SK-N-SH (cell line): ENCODE measurements at regions not wholly inside any gene's neighbourhood (a gene's known extent, or its start where the extent isn't known, plus 50 kb on each side); places are given as distances from the start of the nearest gene placed in this dataset.

Source experiments
- CTCF ChIA-PET: fragments of 300-600, 350-600 bp; formaldehyde crosslinking; extraction: SDS; loops from one replicate; lab custom pipeline; 2021; lab: Yijun Ruan, JAX
- POLR2A ChIA-PET: fragments of 350-600 bp; sonication (Branson Sonifier 250); formaldehyde crosslinking; extraction: SDS; loops from one replicate; lab custom pipeline; 2020; ENCODE audit warnings: antibody characterized with exemption, inconsistent platforms; lab: Yijun Ruan, JAX
- DNase-seq: peaks from one replicate; pipeline ENCODE4 v3.0.0; 2012
- H2AFZ ChIP-seq: fragments of 200-600 bp; sonication (generic); 2 replicates; pipeline ENCODE4 v1.8.1; 2016; ENCODE audit warnings: antibody characterized with exemption, mild to moderate bottlenecking, low read depth
- H3F3A ChIP-seq: fragments of 200-600 bp; sonication (generic); replicated peaks from 2 replicates; pipeline ENCODE3; 2016; ENCODE audit warnings: antibody characterized with exemption, mild to moderate bottlenecking; ENCODE audit not compliant: insufficient read depth
- H3K27ac ChIP-seq, 2 experiments: fragments of 200-500 bp in 1 of 2; fragments of 200-600 bp in 1 of 2; sonication (Bioruptor generic) in 1 of 2; sonication (generic), shearing (Covaris generic) in 1 of 2; 2 replicates each; pipeline versions ENCODE4 v1.5.1 to v1.6.1; 2014 to 2016; ENCODE audit warnings: low read depth in 2 of 2, inconsistent platforms in 1 of 2, low read length in 1 of 2, mild to moderate bottlenecking in 1 of 2, mixed read lengths in 1 of 2
- H3K27me3 ChIP-seq: fragments of 200-600 bp; sonication (generic), shearing (Covaris generic); 2 replicates; pipeline ENCODE4 v1.6.1; 2016; ENCODE audit warnings: mixed run types; ENCODE audit not compliant: insufficient read depth
- H3K36me3 ChIP-seq, 2 experiments: fragments of 200-500 bp in 1 of 2; fragments of 200-600 bp in 1 of 2; sonication (Bioruptor generic) in 1 of 2; sonication (generic) in 1 of 2; replicated peaks in 1 of 2; 2 replicates each; pipeline versions ENCODE3 to v1.5.1; 2014 to 2016; ENCODE audit warnings: low read length in 1 of 2, mild to moderate bottlenecking in 1 of 2; ENCODE audit not compliant: insufficient read depth in 2 of 2, control insufficient read depth in 1 of 2
- H3K4me1 ChIP-seq, 2 experiments: fragments of 200-500 bp in 1 of 2; fragments of 200-600 bp in 1 of 2; sonication (Bioruptor generic) in 1 of 2; sonication (generic), shearing (Covaris generic) in 1 of 2; 2 replicates each; pipeline versions ENCODE4 v1.5.1 to v1.6.1; 2014 to 2016; ENCODE audit warnings: low read depth in 1 of 2, low read length in 1 of 2, mixed run types in 1 of 2; ENCODE audit not compliant: insufficient read depth in 2 of 2, control insufficient read depth in 1 of 2
- H3K4me2 ChIP-seq: fragments of 200-600 bp; sonication (generic), shearing (Covaris generic); 2 replicates; pipeline ENCODE4 v1.6.1; 2017; ENCODE audit warnings: mixed run types
- H3K4me3 ChIP-seq, 2 experiments: fragments of 200-500 bp in 1 of 2; fragments of 200-600 bp in 1 of 2; sonication (Bioruptor generic) in 1 of 2; sonication (generic), shearing (Covaris generic) in 1 of 2; 2 replicates each; pipeline versions ENCODE4 v1.5.1 to v1.8.1; 2014 to 2016; ENCODE audit warnings: low read depth in 2 of 2, inconsistent platforms in 1 of 2, low read length in 1 of 2, mild to moderate bottlenecking in 1 of 2, mixed read lengths in 1 of 2, moderate library complexity in 1 of 2
- H3K79me2 ChIP-seq: fragments of 200-600 bp; sonication (generic); 2 replicates; pipeline ENCODE4 v1.8.1; 2017; ENCODE audit warnings: mild to moderate bottlenecking; ENCODE audit not compliant: insufficient read depth
- H3K9ac ChIP-seq: fragments of 200-600 bp; sonication (generic); 2 replicates; pipeline ENCODE4 v1.6.1; 2017; ENCODE audit warnings: mixed run types
- H3K9me2 ChIP-seq: fragments of 200-600 bp; sonication (generic); 2 replicates; pipeline ENCODE4 v1.6.1; 2017; ENCODE audit warnings: mixed run types
- H3K9me3 ChIP-seq: fragments of 200-600 bp; sonication (generic); 2 replicates; pipeline ENCODE4 v1.6.1; 2017; ENCODE audit warnings: mixed run types, mild to moderate bottlenecking, moderate library complexity
- H4K20me1 ChIP-seq: fragments of 200-600 bp; sonication (generic); 2 replicates; pipeline ENCODE4 v1.6.1; 2017; ENCODE audit warnings: mild to moderate bottlenecking, mixed run types; ENCODE audit not compliant: insufficient read depth
- CTCF ChIP-seq: fragments of 200-600 bp; sonication (generic); IDR thresholded peaks from 2 replicates; pipeline ENCODE4 v1.6.1; 2017; ENCODE audit warnings: antibody characterized with exemption, mild to moderate bottlenecking, moderate library complexity
- ELF1 ChIP-seq: IDR thresholded peaks from 2 replicates; pipeline ENCODE4 v1.4.0; 2012
- EP300 ChIP-seq, 2 experiments: IDR thresholded peaks; 2 replicates each; pipeline versions ENCODE4 v1.4.0 to v1.6.1; 2012; ENCODE audit warnings: borderline replicate concordance in 1 of 2, low read depth in 1 of 2, low read length in 1 of 2
- FOSL2 ChIP-seq: IDR thresholded peaks from 2 replicates; pipeline ENCODE4 v1.4.0; 2012; ENCODE audit warnings: low read depth, mild to moderate bottlenecking, moderate library complexity, borderline replicate concordance
- FOXJ3 ChIP-seq: sonication (generic); formaldehyde crosslinking; IDR thresholded peaks from 2 replicates; pipeline ENCODE4 v1.5.1; 2020; ENCODE audit warnings: mild to moderate bottlenecking, missing genetic modification reagents
- GABPA ChIP-seq: IDR thresholded peaks from 2 replicates; pipeline ENCODE4 v1.4.0; 2012; ENCODE audit warnings: low read depth, mild to moderate bottlenecking
- GATA2 ChIP-seq: sonication (generic); formaldehyde crosslinking; IDR thresholded peaks from 2 replicates; pipeline ENCODE4 v1.5.0; 2020; ENCODE audit warnings: mild to moderate bottlenecking, missing genetic modification reagents
- JUND ChIP-seq: IDR thresholded peaks from 2 replicates; pipeline ENCODE4 v1.4.0; 2012
- MXI1 ChIP-seq: IDR thresholded peaks from 2 replicates; pipeline ENCODE4 v1.6.1; 2012; ENCODE audit warnings: mild to moderate bottlenecking, low read depth, low read length, improper control_type of control experiment
- PBX3 ChIP-seq: IDR thresholded peaks from 2 replicates; pipeline ENCODE4; 2012
- RAD21 ChIP-seq: IDR thresholded peaks from 2 replicates; pipeline ENCODE4 v1.6.1; 2012; ENCODE audit warnings: mild to moderate bottlenecking, low read length
- RCOR1 ChIP-seq: fragments of 150-350 bp; IDR thresholded peaks from 2 replicates; pipeline ENCODE4 v1.6.1; 2017; ENCODE audit warnings: antibody characterized with exemption, low read length
- RFX5 ChIP-seq: IDR thresholded peaks from 2 replicates; pipeline ENCODE4 v1.6.1; 2012; ENCODE audit warnings: mild to moderate bottlenecking, improper control_type of control experiment, low read length
- SIN3A ChIP-seq: IDR thresholded peaks from 2 replicates; pipeline ENCODE4 v1.6.1; 2012; ENCODE audit warnings: low read depth, mild to moderate bottlenecking, low read length, moderate library complexity, borderline replicate concordance
- SMC3 ChIP-seq: IDR thresholded peaks from 2 replicates; pipeline ENCODE4 v1.6.1; 2012; ENCODE audit warnings: low read depth, low read length, improper control_type of control experiment
- TAF1 ChIP-seq: IDR thresholded peaks from 2 replicates; pipeline ENCODE4 v1.6.1; 2012; ENCODE audit warnings: low read depth, mild to moderate bottlenecking, low read length, moderate library complexity, borderline replicate concordance
- TEAD4 ChIP-seq: IDR thresholded peaks from 2 replicates; pipeline ENCODE4 v1.4.0; 2012; ENCODE audit warnings: mild to moderate bottlenecking, borderline replicate concordance; ENCODE audit not compliant: insufficient read depth
- YY1 ChIP-seq: IDR thresholded peaks from 2 replicates; pipeline ENCODE4 v1.4.0; 2012; ENCODE audit warnings: low read depth, mild to moderate bottlenecking
- ZBTB33 ChIP-seq: IDR thresholded peaks from 2 replicates; pipeline ENCODE4 v1.4.0; 2012; ENCODE audit warnings: low read depth, borderline replicate concordance
- TF ChIP-seq, protein P1 (sequence below): IDR thresholded peaks from 2 replicates; pipeline ENCODE4 v1.4.0; 2012; ENCODE audit warnings: low read depth

GRCh38 chr7:85890244-85890811, 703.5 kb upstream of the SEMA3D start:
- H4K20me1 ChIP-seq, result no peaks in the 10 kb centered on the region
- H3K9ac ChIP-seq, result no peak overlapping the region
- H3K79me2 ChIP-seq, result no peaks in the 10 kb centered on the region
- no peaks in the 10 kb centered on the region for H3K9me2 ChIP-seq
- CTCF ChIA-PET, result interaction anchor here (0.6 to 3.4 kb wide), 22 partner anchors 8 to 1016 kb away, joined by 3 to 107 read pairs (median 3); no protein-coding TSS in a partner anchor
- H3K4me3 ChIP-seq, result no peak overlapping the region
- no peaks in the 10 kb centered on the region for H3K27me3 ChIP-seq
- no peaks in the 10 kb centered on the region for H3K36me3 ChIP-seq
- DNase-seq, result peak; percentile 48
- H3K4me2 ChIP-seq, result no peak overlapping the region
- peak; percentile 86 for TF ChIP-seq RAD21
- no peak for TF ChIP-seq GABPA
- TF ChIP-seq FOSL2, result no peak
- TF ChIP-seq YY1, result no peak
- TF ChIP-seq SMC3, result peak; percentile 70
- peak; percentile 34; the same call in 1 of the 2 replicates for TF ChIP-seq RCOR1
- TF ChIP-seq ZBTB33, result no peak
- TF ChIP-seq CTCF, result peak; percentile 88
- TF ChIP-seq GATA2, result no peak
- peak; percentile 58; the same call in 1 of the 2 replicates for TF ChIP-seq RFX5
- TF ChIP-seq, all 33 proteins: peak for 5
- POLR2A ChIA-PET, result no interaction called here
- no peaks in the 10 kb centered on the region for H3F3A ChIP-seq
- H3K4me1 ChIP-seq, result no peaks in the 10 kb centered on the region
- H3K9me3 ChIP-seq, result no peaks in the 10 kb centered on the region
- H2AFZ ChIP-seq, result no peak overlapping the region
- H3K27ac ChIP-seq, result no peak overlapping the region

GRCh38 chr7:85887133-85887532, 700.3 kb upstream of the SEMA3D start:
- H2AFZ ChIP-seq, result 0 out of 2 replicates have a peak overlapping the region, but pooled peaks have one; percentile 4
- DNase-seq, result no peak
- H3F3A ChIP-seq, result no peaks in the 10 kb centered on the region
- H3K27ac ChIP-seq, result no peak overlapping the region
- no peak overlapping the region for H3K4me2 ChIP-seq
- POLR2A ChIA-PET, result no interaction called here
- no peak overlapping the region for H3K4me3 ChIP-seq
- no peaks in the 10 kb centered on the region for H3K9me2 ChIP-seq
- no peaks in the 10 kb centered on the region for H3K4me1 ChIP-seq
- TF ChIP-seq FOSL2 (no peak), RAD21 (no peak), SIN3A (no peak), RFX5 (no peak), FOXJ3 (CRISPR knock-in tag) (no peak), TAF1 (no peak), EP300 (IDR thresholded peaks at IDR 0.05; ENCODE audit: borderline replicate concordance in 1 of 2, low read depth in 1 of 2, low read length in 1 of 2) (no peak), MXI1 (no peak), PBX3 (no peak), ELF1 (no peak), TEAD4 (no peak), JUND (no peak)
- TF ChIP-seq, protein P1, sequence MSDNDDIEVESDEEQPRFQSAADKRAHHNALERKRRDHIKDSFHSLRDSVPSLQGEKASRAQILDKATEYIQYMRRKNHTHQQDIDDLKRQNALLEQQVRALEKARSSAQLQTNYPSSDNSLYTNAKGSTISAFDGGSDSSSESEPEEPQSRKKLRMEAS, result no peak
- TF ChIP-seq, all 33 proteins: peak for 0
- H3K27me3 ChIP-seq, result no peaks in the 10 kb centered on the region
- H3K79me2 ChIP-seq, result no peaks in the 10 kb centered on the region
- no peaks in the 10 kb centered on the region for H4K20me1 ChIP-seq
- no peaks in the 10 kb centered on the region for H3K9me3 ChIP-seq
- no peaks in the 10 kb centered on the region for H3K36me3 ChIP-seq
- no peak overlapping the region for H3K9ac ChIP-seq
- CTCF ChIA-PET, result interaction anchor here (5.5 kb wide), 1 partner anchor 582 kb away, joined by 41 read pairs; no protein-coding TSS in a partner anchor
